ENCODE measurements at regions not wholly inside any gene's neighbourhood (a gene's known extent, or its start where the extent isn't known, plus 50 kb on each side); places are given as distances from the start of the nearest gene placed in this dataset.

DNA sequence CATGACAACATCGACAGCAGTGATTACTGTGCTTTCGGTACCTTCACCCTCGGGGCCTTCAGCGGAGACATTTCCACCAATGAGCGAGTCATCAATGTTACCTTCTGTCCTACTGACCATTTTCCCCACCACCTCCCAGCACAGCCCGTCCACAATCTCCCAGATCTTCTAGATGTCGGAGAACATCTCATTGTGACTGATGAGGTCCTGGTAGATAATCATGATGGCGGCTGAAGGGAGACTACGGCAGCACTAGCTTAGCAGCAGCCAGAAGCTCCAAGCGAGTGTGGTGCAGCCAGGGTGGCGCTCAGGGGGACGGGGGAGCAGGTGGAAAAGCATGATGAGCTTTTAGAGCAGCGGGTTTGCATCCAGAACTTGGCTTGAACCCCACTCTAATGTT is 379.0 kb downstream of the TLR4 start:
- ChIA-PET CTCF (no interaction called here), POLR2A (no interaction called here)
- Histone ChIP-seq H3K4me3 (ENCODE audit: control insufficient read depth in 1 of 2, extremely low read depth in 1 of 2, low read length in 1 of 2) (no peak overlapping the region), H3K4me1 (ENCODE audit: control insufficient read depth in 1 of 2, extremely low read depth in 1 of 2, insufficient read depth in 2 of 2, low read length in 2 of 2) (no peaks in the 10 kb centered on the region), H3K36me3 (ENCODE audit: control insufficient read depth in 2 of 2, extremely low read depth in 1 of 2, insufficient read depth in 1 of 2, low read length in 1 of 2) (no peaks in the 10 kb centered on the region), H3K27me3 (replicated peaks in 1 of 2; ENCODE audit: control insufficient read depth in 2 of 2, extremely low read depth in 1 of 2, insufficient read depth in 2 of 2, low read length in 1 of 2) (no peaks in the 10 kb centered on the region), H3K9me3 (no peaks in the 10 kb centered on the region), H3K27ac (ENCODE audit: low read length) (no peak overlapping the region)
- H3K27me3 Mint-ChIP-seq = no peaks in the 10 kb centered on the region
- no peak overlapping the region for H3K4me3 Mint-ChIP-seq
- ATAC-seq (replicated peaks in 1 of 4) (no peak), DNase-seq (peak in 1 of 35 experiments; percentile 0)
- H3K36me3 Mint-ChIP-seq = no peaks in the 10 kb centered on the region
- H3K27ac Mint-ChIP-seq = no peak overlapping the region
- WGBS (ENCODE audit: insufficient coverage) = 94% methylated on average over 8 of the region's 13 CpGs
- peaks cover 0 to 5% (median 0%) of the 10 kb centered on the region in 3 donors for H3K9me3 Mint-ChIP-seq
- no peaks in the 10 kb centered on the region for H3K4me1 Mint-ChIP-seq

GRCh38 chr9:118088090-118088489 is 383.9 kb downstream of the TLR4 start:
- ChIA-PET CTCF (no interaction called here), POLR2A (no interaction called here)
- H3K4me3 Mint-ChIP-seq = no peak overlapping the region
- H3K4me1 ChIP-seq (ENCODE audit: control insufficient read depth in 1 of 2, extremely low read depth in 1 of 2, insufficient read depth in 2 of 2, low read length in 2 of 2) = no peaks in the 10 kb centered on the region
- no peak overlapping the region for H3K27ac ChIP-seq (ENCODE audit: low read length)
- H3K4me3 ChIP-seq (ENCODE audit: control insufficient read depth in 1 of 2, extremely low read depth in 1 of 2, low read length in 1 of 2) = no peak overlapping the region
- H3K27ac Mint-ChIP-seq = no peak overlapping the region
- no CpG with 5 or more reads among the region's 2 CpGs for WGBS (ENCODE audit: insufficient coverage)
- no peak for ATAC-seq (replicated peaks in 1 of 4)
- no peaks in the 10 kb centered on the region for H3K9me3 ChIP-seq
- no peaks in the 10 kb centered on the region for H3K27me3 ChIP-seq (replicated peaks in 1 of 2; ENCODE audit: control insufficient read depth in 2 of 2, extremely low read depth in 1 of 2, insufficient read depth in 2 of 2, low read length in 1 of 2)
- H3K27me3 Mint-ChIP-seq = no peaks in the 10 kb centered on the region
- DNase-seq = no peak
- no peaks in the 10 kb centered on the region for H3K36me3 ChIP-seq (ENCODE audit: control insufficient read depth in 2 of 2, extremely low read depth in 1 of 2, insufficient read depth in 1 of 2, low read length in 1 of 2)
- H3K4me1 Mint-ChIP-seq = no peaks in the 10 kb centered on the region
- no peaks in the 10 kb centered on the region for H3K36me3 Mint-ChIP-seq
- H3K9me3 Mint-ChIP-seq = peaks cover 0 to under 1% (median 0%) of the 10 kb centered on the region in 3 donors

DNA sequence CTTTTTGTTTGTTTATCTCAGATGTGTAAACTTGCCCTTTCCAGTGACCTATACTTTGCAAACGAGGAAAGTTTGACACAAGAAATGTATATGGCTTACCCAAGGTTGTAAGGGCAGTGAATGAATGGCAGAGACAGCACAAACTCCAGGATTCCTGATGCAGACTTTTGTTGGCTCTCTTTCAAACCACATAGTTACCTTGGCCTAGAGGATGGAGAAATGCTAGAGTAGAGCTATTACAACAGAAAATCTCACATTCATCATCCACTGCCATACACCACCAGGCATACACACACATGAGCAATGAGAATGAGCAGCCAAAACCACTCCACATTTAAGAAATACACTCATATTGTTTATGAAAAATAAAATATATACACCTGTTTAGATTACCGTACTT is 387.0 kb downstream of the TLR4 start:
- CTCF ChIA-PET = no interaction called here
- Histone ChIP-seq H3K36me3 (ENCODE audit: control insufficient read depth in 2 of 2, extremely low read depth in 1 of 2, insufficient read depth in 1 of 2, low read length in 1 of 2) (no peaks in the 10 kb centered on the region), H3K4me3 (ENCODE audit: control insufficient read depth in 1 of 2, extremely low read depth in 1 of 2, low read length in 1 of 2) (no peak overlapping the region), H3K9me3 (no peaks in the 10 kb centered on the region), H3K27ac (ENCODE audit: low read length) (no peak overlapping the region), H3K4me1 (ENCODE audit: control insufficient read depth in 1 of 2, extremely low read depth in 1 of 2, insufficient read depth in 2 of 2, low read length in 2 of 2) (no peaks in the 10 kb centered on the region), H3K27me3 (replicated peaks in 1 of 2; ENCODE audit: control insufficient read depth in 2 of 2, extremely low read depth in 1 of 2, insufficient read depth in 2 of 2, low read length in 1 of 2) (no peaks in the 10 kb centered on the region)
- Mint-ChIP-seq H3K9me3 (no peaks in the 10 kb centered on the region), H3K36me3 (no peaks in the 10 kb centered on the region), H3K4me1 (no peaks in the 10 kb centered on the region), H3K27me3 (no peaks in the 10 kb centered on the region), H3K27ac (no peak overlapping the region), H3K4me3 (no peak overlapping the region)
- WGBS (ENCODE audit: insufficient coverage) = 20% methylated on average over 1 of the region's 2 CpGs
- no peak for DNase-seq
- POLR2A ChIA-PET = no interaction called here
- ATAC-seq (replicated peaks in 1 of 4) = no peak

- Histone ChIP-seq H3K9me3 (no peaks in the 10 kb centered on the region), H3K36me3 (ENCODE audit: control insufficient read depth in 2 of 2, extremely low read depth in 1 of 2, insufficient read depth in 1 of 2, low read length in 1 of 2) (no peaks in the 10 kb centered on the region), H3K27me3 (replicated peaks in 1 of 2; ENCODE audit: control insufficient read depth in 2 of 2, extremely low read depth in 1 of 2, insufficient read depth in 2 of 2, low read length in 1 of 2) (no peaks in the 10 kb centered on the region), H3K4me1 (ENCODE audit: control insufficient read depth in 1 of 2, extremely low read depth in 1 of 2, insufficient read depth in 2 of 2, low read length in 2 of 2) (no peaks in the 10 kb centered on the region), H3K4me3 (ENCODE audit: control insufficient read depth in 1 of 2, extremely low read depth in 1 of 2, low read length in 1 of 2) (no peak overlapping the region), H3K27ac (ENCODE audit: low read length) (no peak overlapping the region)
- no peaks in the 10 kb centered on the region for H3K9me3 Mint-ChIP-seq
- H3K4me3 Mint-ChIP-seq = no peak overlapping the region
- no peak for DNase-seq
- H3K4me1 Mint-ChIP-seq = no peaks in the 10 kb centered on the region
- no peaks in the 10 kb centered on the region for H3K36me3 Mint-ChIP-seq
- POLR2A ChIA-PET = no interaction called here
- CTCF ChIA-PET = no interaction called here
- no peak for ATAC-seq (replicated peaks in 1 of 4)
- H3K27me3 Mint-ChIP-seq = no peaks in the 10 kb centered on the region
- H3K27ac Mint-ChIP-seq = no peak overlapping the region
- WGBS (ENCODE audit: insufficient coverage) = 78% methylated on average over 5 of the region's 8 CpGs
These were observed 387.7 kb downstream of the TLR4 start for GRCh38 chr9:118091711-118092500.

- ChIA-PET POLR2A (no interaction called here), CTCF (no interaction called here)
- WGBS (ENCODE audit: insufficient coverage) = 80% methylated on average over 2 of the region's 4 CpGs
- no peaks in the 10 kb centered on the region for H3K4me1 Mint-ChIP-seq
- Histone ChIP-seq H3K36me3 (ENCODE audit: control insufficient read depth in 2 of 2, extremely low read depth in 1 of 2, insufficient read depth in 1 of 2, low read length in 1 of 2) (no peaks in the 10 kb centered on the region), H3K27me3 (replicated peaks in 1 of 2; ENCODE audit: control insufficient read depth in 2 of 2, extremely low read depth in 1 of 2, insufficient read depth in 2 of 2, low read length in 1 of 2) (no peaks in the 10 kb centered on the region), H3K4me3 (ENCODE audit: control insufficient read depth in 1 of 2, extremely low read depth in 1 of 2, low read length in 1 of 2) (no peak overlapping the region), H3K4me1 (ENCODE audit: control insufficient read depth in 1 of 2, extremely low read depth in 1 of 2, insufficient read depth in 2 of 2, low read length in 2 of 2) (no peaks in the 10 kb centered on the region), H3K27ac (ENCODE audit: low read length) (no peak overlapping the region), H3K9me3 (no peaks in the 10 kb centered on the region)
- H3K9me3 Mint-ChIP-seq = no peaks in the 10 kb centered on the region
- H3K36me3 Mint-ChIP-seq = no peaks in the 10 kb centered on the region
- no peak overlapping the region for H3K4me3 Mint-ChIP-seq
- DNase-seq = no peak
- no peak for ATAC-seq (replicated peaks in 1 of 4)
- no peak overlapping the region for H3K27ac Mint-ChIP-seq
- no peaks in the 10 kb centered on the region for H3K27me3 Mint-ChIP-seq
These were observed 390.2 kb downstream of the TLR4 start for GRCh38 chr9:118094387-118094786.

- ChIA-PET CTCF (no interaction called here), POLR2A (no interaction called here)
- H3K9me3 Mint-ChIP-seq = peaks cover 0 to 3% (median 0%) of the 10 kb centered on the region in 3 donors
- H3K9me3 ChIP-seq = no peaks in the 10 kb centered on the region
- no peaks in the 10 kb centered on the region for H3K27me3 ChIP-seq (replicated peaks in 1 of 2; ENCODE audit: control insufficient read depth in 2 of 2, extremely low read depth in 1 of 2, insufficient read depth in 2 of 2, low read length in 1 of 2)
- peaks cover 0 to 1% of the 10 kb centered on the region in 2 donors for H3K27me3 Mint-ChIP-seq
- H3K4me1 ChIP-seq (ENCODE audit: control insufficient read depth in 1 of 2, extremely low read depth in 1 of 2, insufficient read depth in 2 of 2, low read length in 2 of 2) = no peaks in the 10 kb centered on the region
- no peaks in the 10 kb centered on the region for H3K36me3 ChIP-seq (ENCODE audit: control insufficient read depth in 2 of 2, extremely low read depth in 1 of 2, insufficient read depth in 1 of 2, low read length in 1 of 2)
- H3K4me1 Mint-ChIP-seq = no peaks in the 10 kb centered on the region
- no peak overlapping the region for H3K4me3 ChIP-seq (ENCODE audit: control insufficient read depth in 1 of 2, extremely low read depth in 1 of 2, low read length in 1 of 2)
- WGBS (ENCODE audit: insufficient coverage) = no CpG with 5 or more reads among the region's 3 CpGs
- ATAC-seq (replicated peaks in 1 of 4) = no peak
- H3K36me3 Mint-ChIP-seq = no peaks in the 10 kb centered on the region
- H3K4me3 Mint-ChIP-seq = no peak overlapping the region
- DNase-seq = no peak
- H3K27ac ChIP-seq (ENCODE audit: low read length) = no peak overlapping the region
- H3K27ac Mint-ChIP-seq = no peak overlapping the region
These were observed 396.6 kb downstream of the TLR4 start for GRCh38 chr9:118100529-118101419.

All from T-cell (primary cell).